ENCODE measurements at regions not wholly inside any gene's neighbourhood (a gene's known extent, or its start where the extent isn't known, plus 50 kb on each side); places are given as distances from the start of the nearest gene placed in this dataset.

- TF ChIP-seq ZGPAT (CRISPR knock-in tag; IDR thresholded peaks at IDR 0.05) (peak; percentile 35; the same call in 1 of the 2 replicates), TFAP4 (IDR thresholded peaks at IDR 0.05; ENCODE audit: borderline replicate concordance, low read depth) (peak; percentile 9; the same call in 1 of the 2 replicates), ZNF33A (CRISPR knock-in tag; IDR thresholded peaks at IDR 0.05; ENCODE audit: borderline replicate concordance) (no peak), SALL1 (CRISPR knock-in tag; IDR thresholded peaks at IDR 0.05) (peak; percentile 16; the same call in 1 of the 2 replicates), ZNF331 (CRISPR knock-in tag; IDR thresholded peaks at IDR 0.05) (0 out of 2 replicates have a peak, but pooled peaks have one; percentile 12), NFYC (CRISPR knock-in tag; IDR thresholded peaks at IDR 0.05) (no peak), ZBTB34 (CRISPR knock-in tag; IDR thresholded peaks at IDR 0.05) (0 out of 2 replicates have a peak, but pooled peaks have one; percentile 24), ZNF660 (CRISPR knock-in tag; IDR thresholded peaks at IDR 0.05; ENCODE audit: borderline replicate concordance, low read depth) (no peak), SNRNP70 (IDR thresholded peaks at IDR 0.05; ENCODE audit: low read depth, low read length) (no peak), MXD4 (CRISPR knock-in tag; IDR thresholded peaks at IDR 0.05) (no peak), DMAP1 (CRISPR knock-in tag; IDR thresholded peaks at IDR 0.05) (peak; percentile 52), RAD21 (CRISPR knock-in tag; IDR thresholded peaks at IDR 0.05) (0 out of 2 replicates have a peak, but pooled peaks have one; percentile 6), BRD4 (CRISPR knock-in tag; IDR thresholded peaks at IDR 0.05) (no peak), SRSF9 (IDR thresholded peaks at IDR 0.05; ENCODE audit: borderline replicate concordance, insufficient read depth, low read depth, low read length, poor library complexity, severe bottlenecking) (no peak), JUNB (CRISPR knock-in tag; IDR thresholded peaks at IDR 0.05; ENCODE audit: borderline replicate concordance) (no peak), MTA3 (CRISPR knock-in tag; IDR thresholded peaks at IDR 0.05) (no peak), ZNF605 (CRISPR knock-in tag; IDR thresholded peaks at IDR 0.05) (peak; percentile 66; the same call in 1 of the 2 replicates), RNF219 (CRISPR knock-in tag; IDR thresholded peaks at IDR 0.05) (no peak)
Observed at GRCh38 chr12:9364224-9365176, 156.3 kb upstream of the PZP start (continued).
